HG02623 (cell line): ENCODE measurements at regions not wholly inside any gene's neighbourhood (a gene's known extent, or its start where the extent isn't known, plus 50 kb on each side); places are given as distances from the start of the nearest gene placed in this dataset.

Experiments used
- ATAC-seq: cut with Tn5 transposase; IDR thresholded peaks from one replicate; pipeline ENCODE4 v1.9.1; 2021; ENCODE audit warnings: moderate library complexity; ENCODE audit not compliant: unreplicated experiment

DNA sequence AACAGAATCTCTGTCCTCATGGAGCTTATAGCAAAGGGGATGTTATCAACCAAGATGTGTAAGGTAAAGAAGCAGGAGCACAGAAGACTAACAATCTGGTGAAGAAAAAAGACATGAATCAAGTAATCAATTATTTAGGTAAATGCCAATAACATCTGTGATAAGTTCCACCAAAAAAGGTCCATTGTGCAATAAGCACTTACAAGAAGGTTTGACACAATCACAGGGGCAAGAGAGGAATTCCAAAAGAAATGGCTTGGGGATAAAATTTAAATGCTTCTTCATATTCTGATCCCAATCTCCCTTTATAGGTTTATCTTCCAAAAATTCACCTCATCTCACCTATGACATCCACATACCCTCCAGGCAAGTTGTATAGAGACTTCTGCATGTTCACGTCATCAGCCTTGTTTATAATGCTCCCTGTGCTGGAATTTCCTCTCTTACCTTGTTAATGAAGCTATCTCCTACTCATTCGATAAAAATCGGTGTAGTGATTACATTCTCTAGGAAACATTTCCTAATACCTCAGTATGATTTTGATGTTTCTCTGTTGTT, 53.6 kb upstream of the DPT start:
- no peak for ATAC-seq

DNA sequence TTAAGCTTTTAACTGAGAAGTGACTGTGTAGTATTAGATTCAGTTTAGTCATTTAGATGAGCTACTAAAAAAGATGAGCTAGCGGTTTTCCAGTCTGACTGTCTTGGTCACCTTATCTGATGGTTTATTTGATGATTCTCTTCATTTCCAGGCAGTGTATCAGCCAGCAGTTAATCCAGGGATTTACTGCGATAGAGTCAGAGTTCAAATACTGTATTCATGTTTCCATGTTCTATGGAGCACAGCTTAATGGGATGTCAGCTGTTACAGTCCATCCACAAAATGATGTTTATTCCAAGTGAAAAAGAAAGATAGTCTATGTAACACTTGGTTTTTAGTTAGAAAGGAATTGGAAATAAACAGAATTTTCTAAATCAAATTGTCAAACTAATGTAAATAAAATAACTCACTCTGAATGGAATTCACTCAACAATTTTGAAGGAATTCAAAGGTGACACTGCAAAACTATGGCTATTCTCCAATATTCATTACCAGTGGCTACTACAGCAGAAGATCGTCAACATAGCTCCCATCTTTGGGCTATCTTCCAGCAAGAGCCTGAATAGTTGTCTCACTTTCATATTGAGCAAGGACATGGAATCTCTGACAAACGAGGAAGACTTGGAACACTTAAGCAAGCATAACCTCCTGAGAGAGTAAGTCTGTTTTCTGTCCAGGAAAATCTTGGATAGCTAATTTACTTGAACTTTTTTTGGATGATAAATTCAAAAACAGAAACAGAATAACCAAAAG, 54.6 kb upstream of the DPT start:
- no peak for ATAC-seq

DNA sequence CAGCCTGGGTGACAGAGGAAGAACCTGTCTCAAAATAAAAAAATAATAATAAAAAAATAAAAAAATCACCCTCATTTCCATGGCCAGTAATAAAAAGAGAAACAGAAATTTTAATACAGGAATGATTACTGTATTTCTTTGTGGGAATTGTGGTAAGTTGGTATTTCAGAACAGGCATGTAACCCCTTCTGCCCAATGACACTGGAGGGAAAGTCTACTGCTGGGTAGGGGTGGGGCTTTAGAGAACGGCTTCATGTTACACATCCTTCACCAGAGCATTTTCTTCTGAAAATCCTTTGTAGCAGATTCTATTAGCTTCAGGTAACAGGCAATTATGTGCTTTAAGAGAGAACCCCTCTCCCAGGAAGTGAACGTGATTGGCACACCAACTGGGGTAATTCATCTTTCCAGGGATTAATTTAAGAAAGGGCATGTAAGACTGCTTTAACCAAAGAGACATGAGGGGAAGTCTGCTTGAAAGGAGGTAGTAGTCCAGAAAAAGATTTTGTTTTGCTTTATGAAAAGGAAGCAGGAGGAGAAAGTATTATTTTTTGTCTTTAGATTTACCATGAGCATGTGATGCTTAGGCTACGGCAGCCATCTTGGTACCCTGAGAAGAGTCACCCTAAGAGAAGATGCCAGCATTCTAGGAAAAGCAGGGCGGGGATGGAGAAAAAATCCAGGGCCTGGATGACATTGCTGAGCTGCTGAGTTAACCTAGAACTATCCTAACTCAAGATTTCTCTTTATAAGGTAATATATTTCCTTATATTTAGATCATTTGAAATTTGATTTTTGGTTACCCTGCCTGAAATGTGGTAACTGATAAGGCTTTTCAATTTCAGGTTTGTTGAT, 57.7 kb upstream of the DPT start:
- no peak for ATAC-seq

DNA sequence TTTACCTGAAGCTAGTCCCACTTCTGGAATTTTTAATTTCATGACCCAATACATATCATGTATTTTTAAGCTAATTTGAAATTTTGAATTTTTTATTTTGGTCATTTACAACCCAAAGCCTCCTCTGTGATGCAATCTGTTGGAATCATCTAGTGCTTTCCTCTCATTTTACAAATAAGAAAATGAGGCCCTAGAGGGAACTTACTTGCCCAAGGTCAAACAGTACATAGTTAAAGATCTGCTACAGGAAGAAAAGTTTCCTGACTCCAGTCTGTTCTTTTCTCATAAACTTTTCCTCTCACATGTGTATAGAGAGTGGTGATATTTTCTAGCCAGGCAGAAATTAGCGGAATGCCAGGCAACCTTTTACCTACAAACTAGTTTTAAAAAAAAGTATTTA, 59.3 kb upstream of the DPT start:
- no peak for ATAC-seq

- no peak for ATAC-seq
Observed at GRCh38 chr1:168789501-168789900, 60.5 kb upstream of the DPT start.

- no peak for ATAC-seq
Observed at GRCh38 chr1:168792142-168792541, 63.1 kb upstream of the DPT start.

DNA sequence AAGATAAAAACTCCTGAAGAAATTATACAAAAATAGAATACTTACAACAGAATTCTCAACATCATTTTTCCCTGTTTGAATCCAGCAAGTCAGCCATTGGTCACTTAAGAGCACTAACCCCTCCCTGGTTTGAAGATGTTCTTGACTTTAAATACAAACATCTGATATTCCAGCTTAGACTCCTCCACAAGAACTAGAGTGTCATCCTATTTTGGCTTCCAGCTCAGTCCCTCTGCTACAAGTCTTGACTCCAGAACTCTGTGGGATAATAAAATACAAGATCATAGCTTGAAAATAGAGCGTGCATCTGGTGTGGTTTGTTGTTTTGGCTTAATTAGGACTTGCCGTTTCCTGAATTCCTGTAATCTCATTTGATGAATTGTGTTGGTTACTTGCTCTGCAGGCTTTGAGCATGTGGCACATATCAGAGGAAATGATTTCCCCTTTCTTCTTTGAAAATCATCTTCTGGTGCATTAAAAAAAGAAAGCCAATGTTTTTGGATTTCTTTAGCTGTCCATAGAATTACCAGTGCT, 63.7 kb upstream of the DPT start:
- no peak for ATAC-seq

GRCh38 chr1:168794057-168794456, 65.1 kb upstream of the DPT start:
- no peak for ATAC-seq

GRCh38 chr1:168795681-168796080, 66.7 kb upstream of the DPT start:
- ATAC-seq = no peak

DNA sequence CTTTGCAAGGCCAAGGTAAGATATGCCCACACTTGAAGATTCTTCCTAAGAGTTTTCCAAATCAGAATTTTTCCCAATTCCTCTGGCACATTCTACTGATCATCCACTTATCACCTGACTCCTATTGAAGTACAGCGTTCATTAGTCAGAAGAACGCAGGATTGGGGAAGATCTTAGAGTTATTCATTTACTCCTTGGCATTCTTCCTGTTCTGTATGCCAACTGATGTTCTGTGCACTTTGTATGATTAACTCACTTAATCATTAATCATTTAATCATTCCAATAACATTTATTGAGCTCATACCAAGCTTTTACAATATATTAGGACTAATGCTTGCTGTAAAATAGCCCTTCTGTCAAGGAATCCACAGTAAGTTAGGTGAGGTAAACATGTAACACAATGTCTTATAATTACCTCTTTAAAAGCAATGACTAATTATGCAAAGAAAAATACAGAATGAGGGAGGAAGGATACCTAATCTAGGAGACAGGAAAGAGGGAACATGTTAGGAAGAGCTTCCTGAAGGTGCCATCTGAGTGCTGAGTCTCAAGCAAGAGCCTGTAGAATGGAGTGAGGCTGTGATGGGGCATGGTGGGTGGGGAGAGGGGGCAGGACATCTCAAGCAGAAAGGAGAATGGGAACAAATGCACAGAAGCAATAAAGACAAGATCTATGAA, 71.1 kb upstream of the DPT start:
- ATAC-seq = no peak

GRCh38 chr1:168801032-168801745, 72.2 kb upstream of the DPT start:
- no peak for ATAC-seq

GRCh38 chr1:168803806-168804510, 75.0 kb upstream of the DPT start:
- no peak for ATAC-seq

DNA sequence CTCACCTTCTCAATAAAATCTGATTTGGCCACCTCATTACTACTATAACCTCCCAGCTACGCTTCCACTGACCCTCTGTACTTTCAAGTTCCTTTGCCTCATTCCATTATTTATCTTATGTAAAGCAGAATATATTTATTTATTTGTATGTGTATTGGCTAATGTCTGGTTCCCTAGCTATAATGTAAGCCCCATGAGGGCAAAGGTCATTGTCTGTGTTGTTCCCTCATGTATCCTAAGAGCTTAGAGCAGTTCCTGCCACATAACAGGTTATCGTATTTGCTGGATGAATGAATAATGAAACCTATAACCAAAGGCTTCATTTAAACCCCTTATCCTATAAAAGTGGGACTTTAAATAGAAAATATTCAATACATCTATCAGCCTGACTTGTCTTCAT, 77.9 kb upstream of the DPT start:
- no peak for ATAC-seq

DNA sequence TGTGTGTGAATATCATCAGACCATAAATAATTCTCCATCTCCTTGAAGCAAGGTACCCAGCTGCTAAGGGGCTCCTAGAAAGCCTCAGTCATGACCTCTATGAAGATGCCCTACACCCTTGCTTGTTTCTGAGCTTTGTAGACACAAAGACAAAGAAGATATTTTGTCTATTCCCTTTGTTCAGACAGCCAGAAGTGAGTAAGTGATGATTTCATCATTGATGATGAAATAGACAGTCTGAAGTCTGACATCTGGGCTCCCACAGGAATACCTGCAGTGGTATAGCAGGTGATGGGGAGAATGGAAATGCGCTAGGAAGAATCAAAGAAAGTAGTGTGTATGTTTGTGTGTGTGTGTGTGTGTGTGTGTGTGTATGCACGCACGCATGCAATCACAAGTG, 82.2 kb upstream of the DPT start:
- ATAC-seq = no peak

GRCh38 chr1:168819668-168820067, 90.7 kb upstream of the DPT start:
- no peak for ATAC-seq

DNA sequence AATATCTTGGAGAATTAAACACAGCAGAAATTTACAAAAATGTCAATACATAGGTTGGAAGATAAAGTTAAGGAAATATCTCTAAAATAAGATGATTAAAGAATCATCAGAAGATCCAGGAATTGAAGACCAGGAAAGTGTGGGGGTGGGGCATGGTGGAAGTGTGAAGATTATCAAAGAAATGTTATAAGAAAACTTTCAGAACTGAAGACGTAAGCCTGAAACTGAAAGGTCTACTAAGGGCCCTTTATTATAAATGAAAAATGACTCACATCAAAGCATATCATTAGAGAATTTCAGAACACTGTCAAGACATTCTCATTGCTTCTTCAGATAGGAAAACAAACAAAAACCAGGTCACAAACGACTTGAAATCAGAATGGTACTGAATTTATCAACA, 92.4 kb upstream of the DPT start:
- ATAC-seq = no peak

GRCh38 chr1:168822911-168823310, 93.9 kb upstream of the DPT start:
- ATAC-seq = no peak

DNA sequence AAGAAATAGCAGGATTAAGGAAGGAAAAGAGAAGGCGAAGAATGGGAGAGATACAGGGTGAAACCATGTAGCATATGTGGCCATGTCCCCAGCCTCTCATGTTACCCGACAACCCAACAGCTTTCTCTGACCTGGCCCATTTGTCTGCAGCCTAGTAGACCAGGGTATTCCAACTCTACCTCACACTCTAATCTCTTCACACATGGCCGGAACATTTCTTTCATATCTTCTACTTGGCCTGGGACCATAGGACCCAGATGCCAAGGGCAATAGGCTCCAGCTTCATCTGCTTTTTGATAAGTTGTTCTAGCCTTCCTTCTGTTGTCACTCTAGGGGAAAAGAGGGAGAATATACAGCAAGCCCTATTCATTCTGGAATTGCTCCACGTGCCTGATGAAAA, 95.0 kb upstream of the DPT start:
- ATAC-seq = no peak

- no peak for ATAC-seq
Observed at GRCh38 chr1:168824418-168825065, 95.5 kb upstream of the DPT start.

DNA sequence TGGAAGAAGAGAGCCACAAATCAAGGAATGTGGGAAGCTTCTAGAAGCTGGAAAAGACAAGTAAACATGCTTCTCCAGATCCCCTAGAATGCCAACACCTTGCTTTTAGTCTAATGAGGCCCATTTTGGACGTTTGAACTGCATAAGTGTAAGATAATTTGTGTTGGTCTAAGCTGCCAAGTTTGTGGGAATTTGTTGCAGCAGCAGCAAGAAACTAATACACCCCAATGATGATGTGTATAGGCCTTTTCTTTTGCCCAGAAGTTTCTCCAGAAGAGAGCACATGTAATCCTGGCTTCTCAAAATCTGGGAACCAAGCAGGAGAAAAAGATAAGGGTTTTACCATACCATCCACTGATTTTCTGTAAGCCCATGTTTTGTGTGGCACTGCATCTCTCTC, 96.1 kb upstream of the DPT start:
- no peak for ATAC-seq
